ENCODE measurements at regions not wholly inside any gene's neighbourhood (a gene's known extent, or its start where the extent isn't known, plus 50 kb on each side); places are given as distances from the start of the nearest gene placed in this dataset.
A peak's percentile ranks its signal among the peaks of the same experiment; 100 is the strongest.
"Not testable (repeated sequence)": the region's sequence is repeated elsewhere in the genome, so short reads cannot be mapped to it uniquely, and the experiment has no call there.

GRCh38 chr16:32915346-32915745, 239.4 kb upstream of the TP53TG3 start:
- TF ChIP-seq, protein P1, sequence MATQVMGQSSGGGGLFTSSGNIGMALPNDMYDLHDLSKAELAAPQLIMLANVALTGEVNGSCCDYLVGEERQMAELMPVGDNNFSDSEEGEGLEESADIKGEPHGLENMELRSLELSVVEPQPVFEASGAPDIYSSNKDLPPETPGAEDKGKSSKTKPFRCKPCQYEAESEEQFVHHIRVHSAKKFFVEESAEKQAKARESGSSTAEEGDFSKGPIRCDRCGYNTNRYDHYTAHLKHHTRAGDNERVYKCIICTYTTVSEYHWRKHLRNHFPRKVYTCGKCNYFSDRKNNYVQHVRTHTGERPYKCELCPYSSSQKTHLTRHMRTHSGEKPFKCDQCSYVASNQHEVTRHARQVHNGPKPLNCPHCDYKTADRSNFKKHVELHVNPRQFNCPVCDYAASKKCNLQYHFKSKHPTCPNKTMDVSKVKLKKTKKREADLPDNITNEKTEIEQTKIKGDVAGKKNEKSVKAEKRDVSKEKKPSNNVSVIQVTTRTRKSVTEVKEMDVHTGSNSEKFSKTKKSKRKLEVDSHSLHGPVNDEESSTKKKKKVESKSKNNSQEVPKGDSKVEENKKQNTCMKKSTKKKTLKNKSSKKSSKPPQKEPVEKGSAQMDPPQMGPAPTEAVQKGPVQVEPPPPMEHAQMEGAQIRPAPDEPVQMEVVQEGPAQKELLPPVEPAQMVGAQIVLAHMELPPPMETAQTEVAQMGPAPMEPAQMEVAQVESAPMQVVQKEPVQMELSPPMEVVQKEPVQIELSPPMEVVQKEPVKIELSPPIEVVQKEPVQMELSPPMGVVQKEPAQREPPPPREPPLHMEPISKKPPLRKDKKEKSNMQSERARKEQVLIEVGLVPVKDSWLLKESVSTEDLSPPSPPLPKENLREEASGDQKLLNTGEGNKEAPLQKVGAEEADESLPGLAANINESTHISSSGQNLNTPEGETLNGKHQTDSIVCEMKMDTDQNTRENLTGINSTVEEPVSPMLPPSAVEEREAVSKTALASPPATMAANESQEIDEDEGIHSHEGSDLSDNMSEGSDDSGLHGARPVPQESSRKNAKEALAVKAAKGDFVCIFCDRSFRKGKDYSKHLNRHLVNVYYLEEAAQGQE (IDR thresholded peaks at IDR 0.05; ENCODE audit: low read depth, low read length), result not testable (repeated sequence)
- TF ChIP-seq CTCF (IDR thresholded peaks at IDR 0.05), result peak; percentile 61
- TF ChIP-seq TAF1 (IDR thresholded peaks at IDR 0.05; ENCODE audit: borderline replicate concordance, low read depth, low read length); FOXM1 (IDR thresholded peaks at IDR 0.05; ENCODE audit: low read depth); RFX5 (IDR thresholded peaks at IDR 0.05; ENCODE audit: low read length): not testable (repeated sequence)

Measured in SK-N-SH (cell line).